ENCODE measurements at regions not wholly inside any gene's neighbourhood (a gene's known extent, or its start where the extent isn't known, plus 50 kb on each side); places are given as distances from the start of the nearest gene placed in this dataset.

- H3K9me3 ChIP-seq = no peaks in the 10 kb centered on the region
- POLR2A ChIA-PET = no interaction called here
- no peaks in the 10 kb centered on the region for H3K36me3 ChIP-seq (replicated peaks in 1 of 2; ENCODE audit: control insufficient read depth in 1 of 2, insufficient read depth in 2 of 2, low read length in 1 of 2)
- H3K27me3 ChIP-seq (ENCODE audit: insufficient read depth) = no peaks in the 10 kb centered on the region
- CTCF ChIA-PET = interaction anchor here (1.3 kb wide), 1 partner anchor 10 kb away, joined by 3 read pairs; no protein-coding TSS in a partner anchor
- H3K79me2 ChIP-seq (ENCODE audit: insufficient read depth) = no peaks in the 10 kb centered on the region
- H3K4me3 ChIP-seq (ENCODE audit: low read depth in 2 of 2, low read length in 1 of 2) = no peak overlapping the region
- peak overlapping the region; percentile 50; the same call in 1 of the 2 replicates for H2AFZ ChIP-seq (ENCODE audit: low read depth)
- no peaks in the 10 kb centered on the region for H4K20me1 ChIP-seq (ENCODE audit: insufficient read depth)
- H3K27ac ChIP-seq (ENCODE audit: low read depth in 2 of 2, low read length in 1 of 2) = no peak overlapping the region
- H3K4me2 ChIP-seq = no peak overlapping the region
- 69% methylated on average over 3 of the region's 3 CpGs for WGBS (ENCODE audit: low lambda C conversion rate)
- TF ChIP-seq FOXJ3 (CRISPR knock-in tag; IDR thresholded peaks at IDR 0.05) = no peak
- no peak for TF ChIP-seq YY1 (IDR thresholded peaks at IDR 0.05; ENCODE audit: low read depth)
- TF ChIP-seq TEAD4 (IDR thresholded peaks at IDR 0.05; ENCODE audit: borderline replicate concordance, insufficient read depth) = no peak
- no peak for TF ChIP-seq ELF1 (IDR thresholded peaks at IDR 0.05)
- TF ChIP-seq FOXM1 (IDR thresholded peaks at IDR 0.05; ENCODE audit: low read depth) = no peak
- no peak for TF ChIP-seq IRF3 (IDR thresholded peaks at IDR 0.05; ENCODE audit: low read depth, low read length)
- TF ChIP-seq EP300 (IDR thresholded peaks at IDR 0.05; ENCODE audit: borderline replicate concordance in 1 of 2, low read depth in 1 of 2, low read length in 1 of 2) = no peak
- TF ChIP-seq RAD21 (IDR thresholded peaks at IDR 0.05; ENCODE audit: low read length) = no peak
- no peak for TF ChIP-seq USF2 (IDR thresholded peaks at IDR 0.05; ENCODE audit: borderline replicate concordance, low read depth, low read length)
- TF ChIP-seq SIN3A (IDR thresholded peaks at IDR 0.05; ENCODE audit: borderline replicate concordance, low read depth, low read length) = no peak
- no peak for TF ChIP-seq CTCF (IDR thresholded peaks at IDR 0.05)
- H3K4me1 ChIP-seq (ENCODE audit: control insufficient read depth in 1 of 2, insufficient read depth in 2 of 2, low read depth in 1 of 2, low read length in 1 of 2) = no peaks in the 10 kb centered on the region
- no peak for DNase-seq
- no peak overlapping the region for H3K9ac ChIP-seq
- H3K9me2 ChIP-seq = no peaks in the 10 kb centered on the region
- no peaks in the 10 kb centered on the region for H3F3A ChIP-seq (replicated peaks; ENCODE audit: insufficient read depth)
Measured at GRCh38 chr13:72415817-72416216, 311.6 kb downstream of the MZT1 start.

- H3K36me3 ChIP-seq (replicated peaks in 1 of 2; ENCODE audit: control insufficient read depth in 1 of 2, insufficient read depth in 2 of 2, low read length in 1 of 2) = no peaks in the 10 kb centered on the region
- no peak for DNase-seq
- no peaks in the 10 kb centered on the region for H3K9me2 ChIP-seq
- H3K27me3 ChIP-seq (ENCODE audit: insufficient read depth) = no peaks in the 10 kb centered on the region
- H4K20me1 ChIP-seq (ENCODE audit: insufficient read depth) = no peaks in the 10 kb centered on the region
- no peaks in the 10 kb centered on the region for H3K9me3 ChIP-seq
- H3K9ac ChIP-seq = no peak overlapping the region
- H3K79me2 ChIP-seq (ENCODE audit: insufficient read depth) = no peaks in the 10 kb centered on the region
- no peak overlapping the region for H3K4me3 ChIP-seq (ENCODE audit: low read depth in 2 of 2, low read length in 1 of 2)
- no peak overlapping the region for H3K27ac ChIP-seq (ENCODE audit: low read depth in 2 of 2, low read length in 1 of 2)
- H2AFZ ChIP-seq (ENCODE audit: low read depth) = no peak overlapping the region
- ChIA-PET CTCF (no interaction called here), POLR2A (no interaction called here)
- H3F3A ChIP-seq (replicated peaks; ENCODE audit: insufficient read depth) = no peaks in the 10 kb centered on the region
- WGBS (ENCODE audit: low lambda C conversion rate) = 70% methylated on average over 2 of the region's 2 CpGs
- no peaks in the 10 kb centered on the region for H3K4me1 ChIP-seq (ENCODE audit: control insufficient read depth in 1 of 2, insufficient read depth in 2 of 2, low read depth in 1 of 2, low read length in 1 of 2)
- no peak for TF ChIP-seq REST (IDR thresholded peaks at IDR 0.05; ENCODE audit: low read depth, low read length)
- no peak for TF ChIP-seq RXRA (IDR thresholded peaks at IDR 0.05; ENCODE audit: borderline replicate concordance, low read depth)
- TF ChIP-seq MAX (IDR thresholded peaks at IDR 0.05; ENCODE audit: low read depth) = no peak
- TF ChIP-seq SMC3 (IDR thresholded peaks at IDR 0.05; ENCODE audit: low read depth, low read length) = no peak
- no peak for TF ChIP-seq CTCF (IDR thresholded peaks at IDR 0.05)
- TF ChIP-seq GATA2 (CRISPR knock-in tag; IDR thresholded peaks at IDR 0.05) = no peak
- no peak overlapping the region for H3K4me2 ChIP-seq
Measured at GRCh38 chr13:72412481-72412880, 314.9 kb downstream of the MZT1 start.

Data from SK-N-SH (cell line).